MM.1S (cell line): ENCODE measurements at regions not wholly inside any gene's neighbourhood (a gene's known extent, or its start where the extent isn't known, plus 50 kb on each side); places are given as distances from the start of the nearest gene placed in this dataset.

ENCODE experiments used
- DNase-seq: peaks from one replicate; pipeline ENCODE4 v3.0.0-alpha.2; 2015
- H2AFZ ChIP-seq: fragments of 300-600 bp; sonication (generic); 2 replicates; pipeline ENCODE4 v1.6.0; 2016; ENCODE audit warnings: antibody characterized with exemption, low read length
- H3F3A ChIP-seq: fragments of 300-600 bp; sonication (generic); 2 replicates; pipeline ENCODE4 v1.6.1; 2016; ENCODE audit warnings: mild to moderate bottlenecking, antibody characterized with exemption, low read length, moderate library complexity, mixed read lengths; ENCODE audit not compliant: insufficient read depth
- H3K27ac ChIP-seq: fragments of 300-600 bp; sonication (generic); 2 replicates; pipeline ENCODE4 v1.5.1; 2016; ENCODE audit warnings: mild to moderate bottlenecking, low read length
- H3K27me3 ChIP-seq: fragments of 300-600 bp; sonication (generic); replicated peaks from 2 replicates; pipeline ENCODE4 v1.6.0; 2016; ENCODE audit warnings: low read length; ENCODE audit not compliant: insufficient read depth
- H3K36me3 ChIP-seq: fragments of 300-600 bp; sonication (generic); replicated peaks from 2 replicates; pipeline ENCODE4 v1.6.1; 2016; ENCODE audit warnings: mild to moderate bottlenecking, low read length, mixed read lengths; ENCODE audit not compliant: insufficient read depth
- H3K4me1 ChIP-seq: fragments of 300-600 bp; sonication (generic); 2 replicates; pipeline ENCODE4 v1.6.1; 2016; ENCODE audit warnings: low read length, mixed read lengths
- H3K4me2 ChIP-seq: fragments of 300-600 bp; sonication (generic); 2 replicates; pipeline ENCODE4 v1.6.0; 2016; ENCODE audit warnings: low read depth, low read length
- H3K4me3 ChIP-seq: fragments of 300-600 bp; sonication (generic); 2 replicates; pipeline ENCODE4 v1.5.1; 2016; ENCODE audit warnings: low read length, mixed read lengths
- H3K79me2 ChIP-seq: fragments of 300-600 bp; sonication (generic); 2 replicates; pipeline ENCODE4 v1.6.1; 2016; ENCODE audit warnings: mixed run types, low read length, mixed read lengths
- H3K9ac ChIP-seq: fragments of 300-600 bp; sonication (generic); 2 replicates; pipeline ENCODE4 v1.6.1; 2016; ENCODE audit warnings: low read length, mixed read lengths
- H3K9me2 ChIP-seq: fragments of 300-600 bp; sonication (generic); replicated peaks from 2 replicates; pipeline ENCODE4 v1.6.1; 2016; ENCODE audit warnings: mild to moderate bottlenecking, low read length, mixed read lengths; ENCODE audit not compliant: insufficient read depth
- H3K9me3 ChIP-seq: fragments of 300-600 bp; sonication (generic); replicated peaks from 2 replicates; pipeline ENCODE4 v1.6.1; 2016; ENCODE audit warnings: mild to moderate bottlenecking, low read length, mixed read lengths; ENCODE audit not compliant: insufficient read depth
- H4K20me1 ChIP-seq: fragments of 300-600 bp; sonication (generic); 2 replicates; pipeline ENCODE4 v1.6.1; 2016; ENCODE audit warnings: mild to moderate bottlenecking, low read length, moderate library complexity, mixed read lengths; ENCODE audit not compliant: insufficient read depth
- CTCF ChIP-seq: fragments of 300-600 bp; sonication (generic); IDR thresholded peaks from 2 replicates; pipeline ENCODE4 v1.5.1; 2016; ENCODE audit warnings: antibody characterized with exemption, low read length, mixed read lengths
- EZH2 ChIP-seq: fragments of 300-600 bp; sonication (generic); optimal IDR thresholded peaks from 2 replicates; pipeline ENCODE3; 2017; ENCODE audit warnings: low read depth, mild to moderate bottlenecking, antibody characterized with exemption, low read length, mixed read lengths
- EZH2phosphoT487 ChIP-seq: fragments of 300-600 bp; sonication (generic); IDR thresholded peaks from 2 replicates; pipeline ENCODE4 v1.6.1; 2018; ENCODE audit warnings: antibody characterized with exemption, low read length

GRCh38 chr22:25448435-25449051 lies 115.9 kb upstream of the GRK3 start:
- no peaks in the 10 kb centered on the region for H3K9me3 ChIP-seq
- H3K4me1 ChIP-seq, result peaks cover 12% of the 10 kb centered on the region; the same call in 1 of the 2 replicates
- peak overlapping the region; percentile 86 for H2AFZ ChIP-seq
- 0 out of 2 replicates have a peak, but pooled peaks cover 5% of the 10 kb centered on the region for H4K20me1 ChIP-seq
- peak overlapping the region; percentile 74 for H3K4me2 ChIP-seq
- peaks cover 57% of the 10 kb centered on the region for H3K79me2 ChIP-seq
- H3K27ac ChIP-seq, result no peak overlapping the region; the same call in 1 of the 2 replicates
- H3K9ac ChIP-seq, result peak overlapping the region; percentile 71
- TF ChIP-seq EZH2, result no peak
- no peak for TF ChIP-seq CTCF
- TF ChIP-seq EZH2phosphoT487, result no peak
- DNase-seq, result no peak
- no peaks in the 10 kb centered on the region for H3K27me3 ChIP-seq
- H3K4me3 ChIP-seq, result peak overlapping the region; percentile 67
- no peaks in the 10 kb centered on the region for H3F3A ChIP-seq
- no peaks in the 10 kb centered on the region; the same call in 1 of the 2 replicates for H3K36me3 ChIP-seq
- no peaks in the 10 kb centered on the region for H3K9me2 ChIP-seq

GRCh38 chr22:25449781-25450317 lies 114.6 kb upstream of the GRK3 start:
- Histone ChIP-seq H3K36me3 (no peaks in the 10 kb centered on the region; the same call in 1 of the 2 replicates), H2AFZ (no peak overlapping the region), H3K9me3 (no peaks in the 10 kb centered on the region), H3K9ac (no peak overlapping the region), H3F3A (no peaks in the 10 kb centered on the region), H3K4me2 (peak overlapping the region; percentile 74; the same call in 1 of the 2 replicates), H3K27me3 (no peaks in the 10 kb centered on the region), H3K4me3 (no peak overlapping the region), H3K79me2 (peaks cover 69% of the 10 kb centered on the region), H4K20me1 (0 out of 2 replicates have a peak, but pooled peaks cover 5% of the 10 kb centered on the region), H3K27ac (no peak overlapping the region), H3K9me2 (no peaks in the 10 kb centered on the region), H3K4me1 (peaks cover 12% of the 10 kb centered on the region; the same call in 1 of the 2 replicates)
- TF ChIP-seq CTCF, result no peak
- no peak for TF ChIP-seq EZH2phosphoT487
- no peak for TF ChIP-seq EZH2
- DNase-seq, result no peak

- Histone ChIP-seq H3K9ac (no peak overlapping the region), H3K9me2 (no peaks in the 10 kb centered on the region), H3K27ac (no peak overlapping the region), H4K20me1 (0 out of 2 replicates have a peak, but pooled peaks cover 5% of the 10 kb centered on the region), H3K79me2 (peaks cover 77% of the 10 kb centered on the region), H3K9me3 (no peaks in the 10 kb centered on the region), H3K36me3 (no peaks in the 10 kb centered on the region; the same call in 1 of the 2 replicates), H3K4me1 (peaks cover 12% of the 10 kb centered on the region; the same call in 1 of the 2 replicates), H3F3A (no peaks in the 10 kb centered on the region), H3K27me3 (no peaks in the 10 kb centered on the region), H2AFZ (no peak overlapping the region), H3K4me2 (no peak overlapping the region), H3K4me3 (no peak overlapping the region)
- no peak for DNase-seq
- no peak for TF ChIP-seq EZH2
Measured at GRCh38 chr22:25451480-25452114, 112.9 kb upstream of the GRK3 start.
